ENCODE measurements at regions not wholly inside any gene's neighbourhood (a gene's known extent, or its start where the extent isn't known, plus 50 kb on each side); places are given as distances from the start of the nearest gene placed in this dataset.
"Not testable (repeated sequence)": the region's sequence is repeated elsewhere in the genome, so short reads cannot be mapped to it uniquely, and the experiment has no call there.

DNA sequence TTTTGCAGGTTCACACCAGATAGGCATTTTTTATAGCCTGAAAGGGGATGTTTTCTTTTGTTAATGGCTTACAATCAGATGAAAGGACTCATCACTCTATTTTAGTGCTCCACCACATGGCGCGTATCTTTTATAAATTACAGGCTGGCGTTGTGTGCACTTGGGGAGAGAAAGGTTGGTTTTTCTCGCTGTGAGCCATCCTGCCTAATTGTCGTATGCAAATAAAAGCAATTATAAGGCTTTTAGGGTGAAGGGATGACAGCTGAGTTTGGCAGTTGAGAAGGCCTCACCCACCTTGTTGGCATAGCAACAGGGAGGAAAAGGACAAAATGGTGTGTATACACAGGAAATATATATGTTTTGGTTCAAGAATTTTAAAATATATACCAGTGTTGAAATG is 268.0 kb downstream of the NR2F2 start:
- ATAC-seq (no peak), DNase-seq (ENCODE audit: low spot score in 2 of 2) (no peak)
- no peak overlapping the region for H3K4me3 Mint-ChIP-seq
- H3K9me3 Mint-ChIP-seq, result no peaks in the 10 kb centered on the region
- no peaks in the 10 kb centered on the region for H3K4me1 Mint-ChIP-seq
- H3K36me3 Mint-ChIP-seq, result no peaks in the 10 kb centered on the region
- no peak overlapping the region for H3K27ac Mint-ChIP-seq

DNA sequence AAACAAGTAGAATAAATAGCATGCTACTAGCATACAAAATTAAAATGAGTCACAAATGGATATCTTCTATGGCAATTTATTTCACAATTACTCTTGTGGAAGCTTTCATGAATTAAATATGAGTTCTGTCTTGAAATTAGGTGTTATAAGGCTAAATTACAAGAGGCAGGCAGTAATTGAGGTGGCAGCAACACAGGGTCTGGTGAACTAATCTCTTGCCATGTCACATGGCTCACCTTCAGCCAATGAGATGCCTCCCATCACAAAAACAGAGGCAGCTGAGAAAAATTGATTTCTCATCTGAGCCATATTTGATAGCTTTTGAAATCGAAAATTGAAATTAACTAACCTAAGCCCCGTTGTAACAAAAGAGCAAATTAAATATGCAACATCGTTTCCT is 268.8 kb downstream of the NR2F2 start:
- Mint-ChIP-seq H3K4me3 (no peak overlapping the region), H3K9me3 (no peaks in the 10 kb centered on the region), H3K27ac (no peak overlapping the region), H3K36me3 (no peaks in the 10 kb centered on the region), H3K4me1 (no peaks in the 10 kb centered on the region)
- ATAC-seq (no peak), DNase-seq (ENCODE audit: low spot score in 2 of 2) (no peak)

DNA sequence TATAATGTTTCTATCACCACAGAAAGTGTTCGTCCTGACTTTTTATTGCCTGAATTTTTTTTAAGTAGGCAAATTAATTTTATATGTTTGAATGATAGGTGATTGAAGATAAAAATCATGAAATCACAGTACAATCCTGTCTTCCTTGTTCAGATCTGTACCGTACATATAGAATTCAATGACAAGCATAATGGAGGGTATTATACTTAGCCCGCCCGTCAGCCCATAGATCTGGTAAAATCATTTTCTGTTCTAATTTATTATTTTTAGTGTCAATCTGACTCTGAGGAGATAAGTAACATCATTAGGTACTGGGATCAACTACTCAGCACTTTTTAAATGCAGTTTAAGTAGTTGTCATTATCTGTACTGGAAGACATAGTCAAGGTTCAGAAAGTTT is 269.9 kb downstream of the NR2F2 start:
- Mint-ChIP-seq H3K4me3 (no peak overlapping the region), H3K36me3 (no peaks in the 10 kb centered on the region), H3K27ac (no peak overlapping the region), H3K4me1 (no peaks in the 10 kb centered on the region), H3K9me3 (no peaks in the 10 kb centered on the region)
- no peak for ATAC-seq
- DNase-seq (ENCODE audit: low spot score in 2 of 2), result no peak

DNA sequence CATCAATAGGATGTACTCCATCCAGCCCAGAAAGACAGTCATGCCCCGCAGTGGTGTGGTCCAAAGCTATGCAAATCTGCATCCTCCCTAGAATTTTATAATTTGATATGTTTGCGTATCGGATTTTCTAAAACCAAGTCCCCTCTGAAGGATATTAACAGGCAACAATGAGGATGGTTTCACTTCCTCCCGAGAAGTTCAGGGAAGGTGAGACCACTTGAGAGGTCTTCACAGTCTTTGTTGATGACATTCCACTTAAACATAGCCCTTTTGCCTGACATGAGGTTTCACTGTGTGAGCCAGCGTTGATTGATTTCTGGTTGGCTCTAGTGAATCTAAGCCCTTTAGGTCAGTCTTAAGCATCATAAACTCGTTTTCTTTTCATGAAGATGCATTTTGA is 276.1 kb downstream of the NR2F2 start:
- no peaks in the 10 kb centered on the region for H3K36me3 Mint-ChIP-seq

DNA sequence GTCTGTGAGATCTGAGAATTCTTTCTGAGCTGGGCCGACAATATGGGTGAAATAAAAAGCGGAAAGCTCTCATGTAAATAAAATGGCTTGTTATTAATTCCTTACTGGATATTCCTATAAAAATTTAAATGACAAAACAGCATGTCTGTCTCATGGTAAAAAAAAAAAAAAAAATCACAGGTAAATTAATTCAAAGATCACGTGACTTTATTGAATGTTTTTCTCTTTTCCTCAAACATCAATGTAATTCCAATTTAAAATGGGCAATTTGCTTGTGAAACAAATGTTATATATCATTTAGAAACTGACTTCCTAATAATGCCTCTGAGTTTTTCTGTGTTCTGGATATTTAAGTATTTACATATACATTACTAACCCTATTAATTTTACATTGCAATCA is 280.3 kb downstream of the NR2F2 start:
- no peak overlapping the region for H3K27ac Mint-ChIP-seq
- DNase-seq (ENCODE audit: low spot score in 2 of 2) (no peak), ATAC-seq (no peak)
- H3K4me3 Mint-ChIP-seq, result no peak overlapping the region
- no peaks in the 10 kb centered on the region for H3K4me1 Mint-ChIP-seq
- peaks cover 5% of the 10 kb centered on the region for H3K9me3 Mint-ChIP-seq
- H3K36me3 Mint-ChIP-seq, result no peaks in the 10 kb centered on the region

More for the DNA sequence above, 276.1 kb downstream of the NR2F2 start:
- no peak for DNase-seq (ENCODE audit: low spot score in 2 of 2)
- ATAC-seq, result no peak
- Mint-ChIP-seq H3K4me3 (no peak overlapping the region), H3K4me1 (no peaks in the 10 kb centered on the region), H3K27ac (no peak overlapping the region), H3K9me3 (peaks cover 2% of the 10 kb centered on the region)

DNA sequence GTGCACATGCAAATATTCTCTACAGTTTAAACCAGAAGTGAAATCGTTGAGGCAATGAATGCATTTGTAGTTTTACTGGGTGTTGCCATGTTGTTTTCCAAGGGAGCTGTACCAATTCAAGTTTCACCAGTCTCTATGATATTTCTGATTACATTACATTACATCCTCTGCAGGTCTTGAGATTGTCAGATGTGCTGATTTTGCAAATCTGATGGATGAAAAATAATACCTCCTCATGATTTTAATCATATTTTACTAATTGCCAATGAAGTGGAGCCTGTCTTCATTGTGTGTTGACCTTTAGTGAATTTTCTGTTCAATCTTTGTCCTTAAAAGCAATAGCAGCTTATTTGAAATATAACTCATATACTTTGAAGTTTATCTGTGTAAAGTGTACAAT is 282.4 kb downstream of the NR2F2 start:
- ATAC-seq (no peak), DNase-seq (ENCODE audit: low spot score in 2 of 2) (no peak)
- Mint-ChIP-seq H3K4me1 (no peaks in the 10 kb centered on the region), H3K4me3 (no peak overlapping the region), H3K36me3 (no peaks in the 10 kb centered on the region), H3K9me3 (peaks cover 5% of the 10 kb centered on the region), H3K27ac (no peak overlapping the region)

DNA sequence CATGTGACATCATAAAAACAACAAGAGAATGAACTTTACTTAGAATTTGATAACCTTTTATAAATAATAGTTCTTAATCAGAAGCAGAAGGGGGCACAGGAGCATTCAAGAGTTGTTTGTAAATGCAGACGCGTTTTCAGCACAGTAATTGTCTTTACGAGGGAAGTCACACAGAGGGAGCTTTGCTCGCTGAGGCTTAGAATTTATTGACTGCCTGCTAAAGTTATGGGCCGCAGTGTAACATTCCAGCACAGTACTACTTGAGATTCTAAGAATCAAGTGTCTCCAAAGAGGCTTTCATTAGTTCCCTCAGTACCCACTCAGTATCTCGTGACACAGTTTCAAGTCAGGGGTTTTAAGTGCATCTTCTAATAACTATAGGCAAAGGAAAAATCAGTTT is 288.7 kb downstream of the NR2F2 start:
- no peak overlapping the region for H3K27ac Mint-ChIP-seq
- H3K36me3 Mint-ChIP-seq, result no peaks in the 10 kb centered on the region
- no peaks in the 10 kb centered on the region for H3K4me1 Mint-ChIP-seq
- no peaks in the 10 kb centered on the region for H3K9me3 Mint-ChIP-seq
- no peak overlapping the region for H3K4me3 Mint-ChIP-seq
- no peak for ATAC-seq
- no peak for DNase-seq (ENCODE audit: low spot score in 2 of 2)

DNA sequence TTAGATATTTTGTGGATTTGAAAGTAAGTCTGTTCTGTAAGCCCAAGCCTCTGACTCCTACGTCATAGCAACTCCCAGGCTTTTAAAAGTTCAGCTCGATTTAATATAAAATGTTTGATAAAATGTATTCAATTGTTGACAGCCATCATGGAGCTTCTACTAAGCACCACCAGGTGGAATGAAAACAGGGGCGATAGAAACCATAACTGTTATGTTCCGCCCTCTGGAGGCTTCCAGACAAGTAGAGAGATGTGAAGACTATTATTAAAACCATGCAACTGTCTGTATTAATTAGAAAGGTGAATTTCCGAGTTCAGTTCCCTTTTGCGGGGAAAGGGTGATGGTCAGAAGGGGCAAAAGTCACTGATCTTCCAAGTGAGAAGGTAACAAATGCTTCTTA is 292.2 kb downstream of the NR2F2 start:
- H3K4me1 Mint-ChIP-seq, result no peaks in the 10 kb centered on the region
- no peak for DNase-seq (ENCODE audit: low spot score in 2 of 2)
- no peak overlapping the region for H3K27ac Mint-ChIP-seq
- H3K9me3 Mint-ChIP-seq, result no peaks in the 10 kb centered on the region
- no peaks in the 10 kb centered on the region for H3K36me3 Mint-ChIP-seq
- H3K4me3 Mint-ChIP-seq, result no peak overlapping the region
- no peak for ATAC-seq

DNA sequence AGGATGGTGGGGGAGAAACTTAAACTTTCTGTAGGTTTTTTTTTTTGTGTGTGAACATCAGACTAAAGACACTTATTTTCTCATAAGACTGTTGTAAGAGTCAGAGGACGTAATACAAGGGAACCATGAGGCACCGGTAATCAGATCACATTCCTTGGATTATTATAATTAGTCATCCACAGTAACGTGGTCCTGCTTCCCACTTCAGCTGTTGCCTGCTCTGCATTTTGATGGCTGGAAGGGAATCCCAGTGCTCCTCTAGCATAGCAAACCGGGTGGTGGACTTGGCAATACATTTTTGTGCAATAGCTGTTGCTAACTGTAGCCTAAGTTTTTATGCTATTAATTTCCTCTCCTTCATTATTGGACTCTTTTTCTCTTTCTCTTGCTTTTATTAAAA is 294.8 kb downstream of the NR2F2 start:
- no peak for ATAC-seq

DNA sequence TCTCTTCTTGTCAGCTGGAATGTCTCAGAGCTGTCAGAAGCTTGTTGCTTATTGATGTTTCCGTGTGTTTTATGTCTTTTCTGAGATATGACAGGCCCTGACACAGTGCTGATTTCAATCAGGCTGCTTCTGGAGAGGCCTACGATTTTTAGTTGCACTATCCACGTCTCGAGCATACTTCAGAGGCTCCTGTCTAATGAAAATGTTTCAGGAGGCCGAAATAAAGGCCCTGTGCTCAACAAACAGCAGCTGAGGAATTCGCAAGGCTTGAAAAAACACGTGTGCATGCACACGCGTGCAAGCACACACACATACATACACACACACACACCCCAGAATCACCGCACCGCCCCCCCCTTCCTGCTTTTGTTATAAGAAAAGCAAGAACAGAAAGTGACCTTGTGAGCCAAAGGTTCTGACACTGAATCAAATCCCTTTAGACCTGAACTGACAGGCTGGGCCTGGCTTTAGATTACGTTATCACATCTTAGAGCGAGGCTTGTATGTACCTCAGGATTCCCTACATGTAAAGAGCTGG is 296.6 kb downstream of the NR2F2 start:
- Mint-ChIP-seq H3K36me3 (no peaks in the 10 kb centered on the region), H3K4me1 (no peaks in the 10 kb centered on the region), H3K27ac (no peak overlapping the region), H3K9me3 (no peaks in the 10 kb centered on the region), H3K4me3 (no peak overlapping the region)
- no peak for DNase-seq (ENCODE audit: low spot score in 2 of 2)
- no peak for ATAC-seq

More for the DNA sequence above, 294.8 kb downstream of the NR2F2 start:
- Mint-ChIP-seq H3K27ac (no peak overlapping the region), H3K4me1 (no peaks in the 10 kb centered on the region), H3K9me3 (no peaks in the 10 kb centered on the region), H3K4me3 (no peak overlapping the region), H3K36me3 (no peaks in the 10 kb centered on the region)
- no peak for DNase-seq (ENCODE audit: low spot score in 2 of 2)

DNA sequence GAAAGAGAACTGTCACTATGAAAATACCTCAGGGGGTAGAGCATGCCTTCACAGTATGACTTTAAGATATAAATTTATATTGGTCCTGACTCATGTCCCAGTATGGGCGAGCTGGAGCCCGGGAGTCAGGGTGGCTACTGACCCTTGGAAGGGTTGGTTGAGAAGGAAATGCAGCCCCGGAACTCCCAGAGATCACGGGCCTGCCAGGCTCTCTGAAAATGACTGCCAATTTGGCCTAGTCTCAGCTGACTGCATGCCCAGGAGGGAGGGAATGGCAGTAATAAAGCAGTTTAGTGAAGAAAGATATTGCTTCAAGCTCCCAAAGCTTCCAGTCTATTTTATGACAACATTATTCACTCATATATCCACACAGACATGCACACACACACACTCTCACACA is 299.0 kb downstream of the NR2F2 start:
- Mint-ChIP-seq H3K4me1 (no peaks in the 10 kb centered on the region), H3K27ac (no peak overlapping the region), H3K4me3 (no peak overlapping the region), H3K9me3 (no peaks in the 10 kb centered on the region), H3K36me3 (no peaks in the 10 kb centered on the region)
- DNase-seq (ENCODE audit: low spot score in 2 of 2) (no peak), ATAC-seq (no peak)

DNA sequence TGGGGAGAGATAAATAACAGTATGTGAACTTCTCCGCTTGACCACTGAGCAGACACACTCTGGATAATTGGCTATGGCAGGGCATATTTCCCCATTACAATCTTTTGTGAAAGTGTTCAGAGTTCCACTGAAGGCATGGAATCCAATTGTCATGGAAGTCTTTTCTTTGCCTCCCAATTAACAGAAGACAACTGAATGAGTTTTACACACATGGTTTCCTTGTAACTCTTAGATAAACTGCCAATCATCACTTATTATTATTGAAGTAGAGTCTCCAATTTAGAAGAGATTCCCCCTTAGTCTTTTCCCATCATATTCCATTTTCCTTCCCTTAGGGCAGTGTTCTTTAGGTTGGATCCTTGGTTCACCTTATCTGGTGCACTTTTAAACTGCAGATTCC is 308.3 kb downstream of the NR2F2 start:
- H3K4me1 Mint-ChIP-seq, result no peaks in the 10 kb centered on the region
- H3K27ac Mint-ChIP-seq, result no peak overlapping the region
- H3K4me3 Mint-ChIP-seq, result no peak overlapping the region
- H3K36me3 Mint-ChIP-seq, result no peaks in the 10 kb centered on the region
- peaks cover 8% of the 10 kb centered on the region for H3K9me3 Mint-ChIP-seq
- ATAC-seq (no peak), DNase-seq (ENCODE audit: low spot score in 2 of 2) (no peak)

DNA sequence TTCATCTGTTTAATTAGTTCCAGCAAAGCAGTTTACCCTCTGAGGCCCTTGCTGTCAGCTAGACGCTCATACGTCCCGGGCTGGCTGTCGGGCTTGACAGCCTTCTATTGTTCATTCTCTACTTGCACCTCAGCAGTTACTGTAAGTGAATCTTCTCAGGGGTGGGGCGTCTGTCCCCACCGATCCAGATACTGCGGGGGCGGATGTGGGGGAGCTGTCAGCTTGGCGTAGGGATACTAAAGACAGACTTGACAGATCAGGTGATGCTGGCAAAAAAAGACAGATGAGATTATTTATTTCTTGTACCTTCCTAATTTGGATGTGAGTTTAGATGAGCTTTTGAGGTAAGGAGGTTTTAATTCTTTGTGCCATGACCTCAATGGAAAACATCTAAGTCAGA is 315.3 kb downstream of the NR2F2 start:
- Mint-ChIP-seq H3K9me3 (peaks cover 14% of the 10 kb centered on the region), H3K36me3 (no peaks in the 10 kb centered on the region), H3K4me3 (no peak overlapping the region), H3K27ac (no peak overlapping the region), H3K4me1 (no peaks in the 10 kb centered on the region)
- ATAC-seq, result no peak
- DNase-seq (ENCODE audit: low spot score in 2 of 2), result no peak

DNA sequence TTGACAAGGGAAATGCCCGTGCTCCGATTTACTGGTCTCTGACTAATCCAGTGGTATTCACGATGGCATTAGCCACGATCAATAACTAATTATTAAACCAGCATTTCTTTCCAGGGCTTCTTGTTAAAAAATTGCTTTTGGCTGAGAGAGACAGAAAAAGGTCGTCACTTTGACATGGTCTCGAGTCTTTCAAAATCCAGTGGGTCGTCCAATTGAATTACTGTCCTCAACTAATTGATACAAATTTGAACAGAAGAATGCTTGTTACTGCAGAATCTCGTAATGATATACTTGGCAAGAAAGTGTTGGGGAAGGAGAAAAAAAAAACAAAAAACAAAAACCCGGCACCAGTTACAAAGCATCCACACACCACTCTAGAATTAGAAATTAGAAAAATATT is 318.4 kb downstream of the NR2F2 start:
- H3K4me1 Mint-ChIP-seq, result no peaks in the 10 kb centered on the region
- peaks cover 19% of the 10 kb centered on the region for H3K9me3 Mint-ChIP-seq
- no peak overlapping the region for H3K4me3 Mint-ChIP-seq
- DNase-seq (ENCODE audit: low spot score in 2 of 2) (no peak), ATAC-seq (no peak)
- H3K27ac Mint-ChIP-seq, result no peak overlapping the region
- H3K36me3 Mint-ChIP-seq, result no peaks in the 10 kb centered on the region

DNA sequence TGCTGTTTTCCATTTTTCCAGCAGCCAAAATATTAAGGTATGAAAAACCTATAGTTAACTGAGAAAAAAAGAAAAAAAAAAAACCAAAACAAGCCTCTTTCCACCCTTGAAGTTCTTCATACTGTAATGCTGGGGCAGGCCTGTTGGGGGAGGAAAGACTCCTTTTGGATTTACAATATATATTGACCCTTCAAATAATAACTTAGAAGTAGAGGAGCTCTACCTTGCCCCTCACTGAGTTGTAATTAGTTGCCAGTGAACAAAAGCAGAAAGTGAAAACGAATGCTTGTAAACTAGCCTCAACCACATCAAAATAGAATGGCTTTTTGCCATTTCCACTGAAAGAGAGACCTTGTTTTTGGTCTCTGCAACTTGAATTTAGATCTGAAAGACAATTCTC is 326.6 kb downstream of the NR2F2 start:
- ATAC-seq (no peak), DNase-seq (ENCODE audit: low spot score in 2 of 2) (no peak)
- no peaks in the 10 kb centered on the region for H3K4me1 Mint-ChIP-seq
- no peaks in the 10 kb centered on the region for H3K36me3 Mint-ChIP-seq
- no peak overlapping the region for H3K4me3 Mint-ChIP-seq
- no peak overlapping the region for H3K27ac Mint-ChIP-seq
- H3K9me3 Mint-ChIP-seq, result peaks cover 13% of the 10 kb centered on the region

DNA sequence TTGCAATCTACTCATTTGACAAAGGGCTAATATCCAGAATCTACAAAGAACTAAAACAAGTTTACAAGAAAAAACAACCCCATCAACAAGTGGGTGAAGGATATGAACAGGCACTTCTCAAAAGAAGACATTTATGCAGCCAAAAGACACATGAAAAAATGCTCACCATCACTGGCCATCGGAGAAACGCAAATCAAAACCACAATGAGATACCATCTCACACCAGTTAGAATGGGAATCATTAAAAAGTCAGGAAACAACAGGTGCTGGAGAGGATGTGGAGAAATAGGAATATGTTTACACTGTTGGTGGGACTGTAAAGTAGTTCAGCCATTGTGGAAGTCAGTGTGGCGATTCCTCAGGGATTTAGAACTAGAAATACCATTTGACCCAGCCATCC is 336.5 kb downstream of the NR2F2 start:
- not testable (repeated sequence) for H3K9me3 Mint-ChIP-seq; H3K27ac Mint-ChIP-seq; H3K4me1 Mint-ChIP-seq; ATAC-seq; H3K36me3 Mint-ChIP-seq; DNase-seq (ENCODE audit: low spot score in 2 of 2); H3K4me3 Mint-ChIP-seq

DNA sequence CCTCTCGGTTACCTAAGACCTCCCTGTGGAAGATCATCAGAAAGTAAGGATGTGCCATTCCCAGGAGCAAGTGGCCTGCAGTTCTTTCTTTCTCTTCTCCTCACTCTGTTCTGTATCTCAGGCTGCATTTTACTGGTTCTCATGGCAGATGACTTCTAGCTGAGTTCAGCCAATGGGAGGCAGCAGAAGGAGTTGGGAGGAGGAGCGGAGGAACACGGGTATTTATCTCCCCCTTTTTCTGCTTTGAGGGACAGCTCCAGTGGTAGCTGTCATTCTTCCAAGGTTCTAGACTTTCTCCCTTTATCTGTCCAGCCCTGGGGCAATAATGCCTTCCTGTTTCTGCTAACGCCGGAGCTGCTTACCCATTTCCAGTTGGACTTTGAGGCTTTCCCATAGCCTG is 339.9 kb downstream of the NR2F2 start:
- no peaks in the 10 kb centered on the region for H3K9me3 Mint-ChIP-seq
- no peak overlapping the region for H3K4me3 Mint-ChIP-seq
- DNase-seq (ENCODE audit: low spot score in 2 of 2) (no peak), ATAC-seq (no peak)
- no peak overlapping the region for H3K27ac Mint-ChIP-seq
- H3K4me1 Mint-ChIP-seq, result no peaks in the 10 kb centered on the region
- no peaks in the 10 kb centered on the region for H3K36me3 Mint-ChIP-seq

Data from stimulated activated effector memory CD8-positive, alpha-beta T cell treated with anti-CD3 and anti-CD28 coated beads, Interleukin-12 subunit alpha, Interleukin-12 subunit beta, amount 100 ng/mL, for 72 hours (primary cell).